ENCODE measurements at regions not wholly inside any gene's neighbourhood (a gene's known extent, or its start where the extent isn't known, plus 50 kb on each side); places are given as distances from the start of the nearest gene placed in this dataset.
"Not testable (repeated sequence)": the region's sequence is repeated elsewhere in the genome, so short reads cannot be mapped to it uniquely, and the experiment has no call there.

GRCh38 chr12:65672441-65672840 lies 151.8 kb upstream of the HMGA2 start:
- Mint-ChIP-seq H3K27ac (no peak overlapping the region), H3K4me1 (no peaks in the 10 kb centered on the region), H3K9me3 (no peaks in the 10 kb centered on the region), H3K4me3 (no peak overlapping the region), H3K27me3 (peaks cover 4% of the 10 kb centered on the region), H3K36me3 (ENCODE audit: low read depth) (no peaks in the 10 kb centered on the region)
- ChIA-PET CTCF (no interaction called here), POLR2A (no interaction called here)
- ATAC-seq (ENCODE audit: low read depth) (no peak), DNase-seq (no peak)
- TF ChIP-seq CTCF (IDR thresholded peaks at IDR 0.05) = no peak
- intact Hi-C loops (cut with micrococcal nuclease) = no loop called here

- ChIA-PET CTCF (no interaction called here), POLR2A (no interaction called here)
- Mint-ChIP-seq H3K27me3 (peaks cover 4% of the 10 kb centered on the region), H3K9me3 (no peaks in the 10 kb centered on the region), H3K4me3 (no peak overlapping the region), H3K27ac (no peak overlapping the region), H3K4me1 (no peaks in the 10 kb centered on the region), H3K36me3 (ENCODE audit: low read depth) (no peaks in the 10 kb centered on the region)
- intact Hi-C loops (cut with micrococcal nuclease) = no loop called here
- no peak for ATAC-seq (ENCODE audit: low read depth)
- DNase-seq = no peak
- no peak for TF ChIP-seq CTCF (IDR thresholded peaks at IDR 0.05)
These were observed 151.1 kb upstream of the HMGA2 start for GRCh38 chr12:65673156-65673690.

GRCh38 chr12:65673732-65674131 lies 150.6 kb upstream of the HMGA2 start:
- DNase-seq (no peak), ATAC-seq (ENCODE audit: low read depth) (no peak)
- ChIA-PET CTCF (no interaction called here), POLR2A (no interaction called here)
- no peak overlapping the region for H3K4me3 Mint-ChIP-seq
- intact Hi-C loops (cut with micrococcal nuclease) = no loop called here
- H3K36me3 Mint-ChIP-seq (ENCODE audit: low read depth) = no peaks in the 10 kb centered on the region
- H3K27ac Mint-ChIP-seq = no peak overlapping the region
- no peaks in the 10 kb centered on the region for H3K9me3 Mint-ChIP-seq
- peaks cover 4% of the 10 kb centered on the region for H3K27me3 Mint-ChIP-seq
- no peak for TF ChIP-seq CTCF (IDR thresholded peaks at IDR 0.05)
- no peaks in the 10 kb centered on the region for H3K4me1 Mint-ChIP-seq

GRCh38 chr12:65675141-65675621 lies 149.1 kb upstream of the HMGA2 start:
- CTCF ChIA-PET = no interaction called here

GRCh38 chr12:65678172-65678571 lies 146.1 kb upstream of the HMGA2 start:
- H3K27ac Mint-ChIP-seq; intact Hi-C loops (cut with micrococcal nuclease); CTCF ChIA-PET; H3K27me3 Mint-ChIP-seq; POLR2A ChIA-PET; DNase-seq; H3K9me3 Mint-ChIP-seq; H3K36me3 Mint-ChIP-seq (ENCODE audit: low read depth); ATAC-seq (ENCODE audit: low read depth); H3K4me3 Mint-ChIP-seq; H3K4me1 Mint-ChIP-seq: not testable (repeated sequence)

More at GRCh38 chr12:65675141-65675621, 149.1 kb upstream of the HMGA2 start:
- no peak for TF ChIP-seq CTCF (IDR thresholded peaks at IDR 0.05)
- ATAC-seq (ENCODE audit: low read depth) = no peak
- H3K4me1 Mint-ChIP-seq = no peaks in the 10 kb centered on the region
- H3K9me3 Mint-ChIP-seq = no peaks in the 10 kb centered on the region
- intact Hi-C loops (cut with micrococcal nuclease) = no loop called here
- no peak overlapping the region for H3K27ac Mint-ChIP-seq
- DNase-seq = no peak
- peaks cover 4% of the 10 kb centered on the region for H3K27me3 Mint-ChIP-seq
- POLR2A ChIA-PET = no interaction called here
- no peaks in the 10 kb centered on the region for H3K36me3 Mint-ChIP-seq (ENCODE audit: low read depth)
- no peak overlapping the region for H3K4me3 Mint-ChIP-seq

- Mint-ChIP-seq H3K4me1 (no peaks in the 10 kb centered on the region), H3K4me3 (no peak overlapping the region), H3K9me3 (no peaks in the 10 kb centered on the region), H3K27ac (no peak overlapping the region), H3K27me3 (no peaks in the 10 kb centered on the region), H3K36me3 (ENCODE audit: low read depth) (no peaks in the 10 kb centered on the region)
- ATAC-seq (ENCODE audit: low read depth) (no peak), DNase-seq (no peak)
- intact Hi-C loops (cut with micrococcal nuclease) = no loop called here
- CTCF ChIA-PET = no interaction called here
- no peak for TF ChIP-seq CTCF (IDR thresholded peaks at IDR 0.05)
- POLR2A ChIA-PET = no interaction called here
These were observed 143.1 kb upstream of the HMGA2 start for GRCh38 chr12:65681226-65681625.
